WERI-Rb-1 (cell line): ENCODE measurements at regions not wholly inside any gene's neighbourhood (a gene's known extent, or its start where the extent isn't known, plus 50 kb on each side); places are given as distances from the start of the nearest gene placed in this dataset.
"Not testable (repeated sequence)": the region's sequence is repeated elsewhere in the genome, so short reads cannot be mapped to it uniquely, and the experiment has no call there.

ENCODE experiments used
- DNase-seq: peaks from one replicate; pipeline ENCODE4 v3.0.0-alpha.2; 2020
- H3K27ac ChIP-seq: fragments of 250-450 bp; sonication (Bioruptor Pico); 2 replicates; pipeline ENCODE4 v1.5.1; 2020; ENCODE audit warnings: mild to moderate bottlenecking, moderate library complexity
- H3K27me3 ChIP-seq: fragments of 250-450 bp; sonication (Bioruptor Pico); 2 replicates; pipeline ENCODE4 v1.5.1; 2021; ENCODE audit warnings: mild to moderate bottlenecking, low read depth, moderate library complexity; ENCODE audit not compliant: insufficient read depth, severe bottlenecking
- H3K36me3 ChIP-seq: fragments of 250-450 bp; sonication (Bioruptor Pico); 2 replicates; pipeline ENCODE4 v1.5.1; 2020; ENCODE audit warnings: mild to moderate bottlenecking, moderate library complexity
- H3K4me3 ChIP-seq: 2 replicates; pipeline ENCODE4 v1.5.1; 2011; ENCODE audit warnings: low read depth, mild to moderate bottlenecking, control low read depth, low read length
- H3K9me3 ChIP-seq: fragments of 250-450 bp; sonication (Bioruptor Pico); 2 replicates; pipeline ENCODE4 v1.5.1; 2021; ENCODE audit warnings: mild to moderate bottlenecking, moderate library complexity; ENCODE audit not compliant: severe bottlenecking
- TF ChIP-seq, protein P1 (sequence below): IDR thresholded peaks from 2 replicates; pipeline ENCODE4 v1.5.1; 2011; ENCODE audit warnings: low read depth, mild to moderate bottlenecking, control low read depth, inconsistent platforms, low read length

DNA sequence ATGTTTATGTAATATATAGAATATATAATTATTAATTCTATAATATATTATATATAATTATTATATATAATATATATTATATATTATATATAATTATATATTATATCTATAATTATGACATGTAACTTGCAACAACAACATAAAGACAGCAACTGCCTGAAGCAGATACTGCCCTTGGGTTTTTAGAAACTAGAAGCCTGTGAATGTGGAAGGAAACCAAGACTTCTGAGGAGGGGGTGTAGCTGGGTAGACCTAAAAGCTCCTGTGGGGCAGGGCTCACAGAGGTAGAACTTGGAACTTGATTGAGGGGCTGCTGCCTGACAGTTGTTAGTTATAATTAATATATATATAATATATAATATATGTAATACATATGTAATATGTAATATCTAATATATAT is 167.2 kb upstream of the SLIT2 start:
- H3K4me3 ChIP-seq = no peak overlapping the region
- H3K9me3 ChIP-seq = no peaks in the 10 kb centered on the region
- DNase-seq = no peak
- TF ChIP-seq, protein P1, sequence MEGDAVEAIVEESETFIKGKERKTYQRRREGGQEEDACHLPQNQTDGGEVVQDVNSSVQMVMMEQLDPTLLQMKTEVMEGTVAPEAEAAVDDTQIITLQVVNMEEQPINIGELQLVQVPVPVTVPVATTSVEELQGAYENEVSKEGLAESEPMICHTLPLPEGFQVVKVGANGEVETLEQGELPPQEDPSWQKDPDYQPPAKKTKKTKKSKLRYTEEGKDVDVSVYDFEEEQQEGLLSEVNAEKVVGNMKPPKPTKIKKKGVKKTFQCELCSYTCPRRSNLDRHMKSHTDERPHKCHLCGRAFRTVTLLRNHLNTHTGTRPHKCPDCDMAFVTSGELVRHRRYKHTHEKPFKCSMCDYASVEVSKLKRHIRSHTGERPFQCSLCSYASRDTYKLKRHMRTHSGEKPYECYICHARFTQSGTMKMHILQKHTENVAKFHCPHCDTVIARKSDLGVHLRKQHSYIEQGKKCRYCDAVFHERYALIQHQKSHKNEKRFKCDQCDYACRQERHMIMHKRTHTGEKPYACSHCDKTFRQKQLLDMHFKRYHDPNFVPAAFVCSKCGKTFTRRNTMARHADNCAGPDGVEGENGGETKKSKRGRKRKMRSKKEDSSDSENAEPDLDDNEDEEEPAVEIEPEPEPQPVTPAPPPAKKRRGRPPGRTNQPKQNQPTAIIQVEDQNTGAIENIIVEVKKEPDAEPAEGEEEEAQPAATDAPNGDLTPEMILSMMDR = no peak
- no peaks in the 10 kb centered on the region for H3K36me3 ChIP-seq
- H3K27ac ChIP-seq = no peak overlapping the region
- no peaks in the 10 kb centered on the region for H3K27me3 ChIP-seq

DNA sequence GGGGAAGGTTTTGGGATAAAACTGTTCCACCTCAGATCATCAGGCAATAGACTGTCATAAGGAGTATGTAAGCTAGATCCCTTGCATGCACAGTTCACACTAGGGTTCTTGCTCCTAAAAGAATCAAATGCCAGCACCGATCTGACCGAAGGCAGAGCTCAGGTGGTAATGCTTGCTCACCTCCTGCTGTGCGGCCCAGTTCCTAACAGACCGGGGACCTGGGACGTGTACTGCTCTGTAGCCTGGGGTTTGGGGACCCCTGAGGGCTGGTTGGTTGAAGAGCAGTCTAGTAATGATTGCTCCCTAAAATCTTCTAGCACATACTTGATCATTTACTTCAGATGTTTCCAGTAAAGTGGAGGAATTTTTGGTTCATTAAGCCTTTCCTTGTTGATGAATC is 173.1 kb upstream of the SLIT2 start:
- TF ChIP-seq, protein P1 = no peak
- H3K4me3 ChIP-seq = no peak overlapping the region
- no peaks in the 10 kb centered on the region for H3K36me3 ChIP-seq
- H3K27ac ChIP-seq = no peak overlapping the region
- DNase-seq = no peak
- H3K27me3 ChIP-seq = no peaks in the 10 kb centered on the region
- no peaks in the 10 kb centered on the region for H3K9me3 ChIP-seq

DNA sequence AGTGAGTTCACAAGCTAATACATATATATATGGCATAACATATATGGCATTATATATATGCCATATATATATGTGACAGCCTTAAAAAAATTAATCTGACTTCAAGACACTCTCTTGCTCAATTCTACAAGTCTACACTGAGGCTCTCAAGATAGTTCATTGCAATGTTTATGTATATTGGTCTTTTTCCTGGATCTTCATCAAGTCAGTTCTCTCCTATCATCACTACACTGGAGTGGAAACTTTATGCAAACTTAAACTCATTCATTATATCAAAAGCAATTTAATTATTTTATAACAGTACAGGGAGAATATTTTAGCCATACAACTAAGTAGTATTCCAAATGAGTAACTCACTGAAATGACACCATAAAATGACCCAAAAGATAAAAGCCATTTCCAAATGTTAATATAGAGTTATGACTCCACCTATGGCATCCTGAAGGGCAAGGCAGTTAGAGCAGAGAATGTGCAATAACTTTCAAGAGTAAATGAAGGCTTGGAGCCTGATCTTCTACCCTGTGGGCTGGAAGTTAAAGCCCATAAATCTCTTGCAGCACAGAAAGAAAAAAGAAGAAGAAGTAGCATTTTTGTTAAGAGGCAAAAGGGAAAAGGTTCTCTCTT is 176.3 kb upstream of the SLIT2 start:
- no peak overlapping the region for H3K4me3 ChIP-seq
- H3K36me3 ChIP-seq = no peaks in the 10 kb centered on the region
- TF ChIP-seq, protein P1 = no peak
- H3K27me3 ChIP-seq = no peaks in the 10 kb centered on the region
- H3K27ac ChIP-seq = no peak overlapping the region
- no peaks in the 10 kb centered on the region for H3K9me3 ChIP-seq
- DNase-seq = no peak

DNA sequence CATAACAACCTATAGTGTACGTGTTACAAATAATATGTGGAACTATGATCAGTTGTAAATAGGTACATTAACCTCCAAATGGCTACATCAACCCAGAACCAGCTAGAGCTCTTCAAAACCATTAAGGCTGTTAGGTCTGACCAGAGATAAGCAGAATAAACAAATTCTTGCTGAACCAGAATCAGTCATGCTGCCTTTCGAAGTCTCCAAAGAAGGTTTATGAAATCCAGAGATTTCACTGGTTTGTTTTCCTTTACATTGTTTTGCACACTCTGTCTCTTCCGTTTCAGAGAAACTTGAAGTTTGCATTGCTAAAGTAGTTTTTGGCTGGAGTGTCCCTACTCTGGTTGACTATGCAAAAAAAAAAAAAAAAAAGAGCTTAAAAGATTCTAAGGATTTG is 177.3 kb upstream of the SLIT2 start:
- Histone ChIP-seq H3K36me3 (no peaks in the 10 kb centered on the region), H3K4me3 (no peak overlapping the region), H3K27ac (no peak overlapping the region), H3K9me3 (no peaks in the 10 kb centered on the region), H3K27me3 (no peaks in the 10 kb centered on the region)
- TF ChIP-seq, protein P1 = no peak
- no peak for DNase-seq

DNA sequence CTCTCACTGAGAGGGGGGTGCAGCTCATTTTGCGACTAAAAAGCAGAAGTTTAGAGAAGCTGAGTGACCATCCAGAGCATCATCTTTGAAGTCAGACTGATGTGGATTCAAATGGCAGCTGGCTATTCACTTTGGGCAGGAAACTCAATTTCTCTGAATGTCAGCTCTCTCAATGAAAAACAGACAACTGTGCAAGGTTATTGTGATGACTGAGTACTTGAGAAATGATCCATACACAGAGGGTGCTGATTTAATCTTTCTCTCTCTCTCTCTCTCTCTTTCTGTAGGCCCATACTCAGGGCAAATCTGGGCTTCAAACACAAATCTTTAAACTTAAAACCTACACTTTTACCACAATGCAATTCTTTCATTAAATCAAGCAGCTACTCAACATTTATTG is 185.8 kb upstream of the SLIT2 start:
- TF ChIP-seq, protein P1 = no peak
- Histone ChIP-seq H3K4me3 (no peak overlapping the region), H3K27me3 (no peaks in the 10 kb centered on the region), H3K27ac (no peak overlapping the region), H3K9me3 (no peaks in the 10 kb centered on the region), H3K36me3 (no peaks in the 10 kb centered on the region)
- no peak for DNase-seq

DNA sequence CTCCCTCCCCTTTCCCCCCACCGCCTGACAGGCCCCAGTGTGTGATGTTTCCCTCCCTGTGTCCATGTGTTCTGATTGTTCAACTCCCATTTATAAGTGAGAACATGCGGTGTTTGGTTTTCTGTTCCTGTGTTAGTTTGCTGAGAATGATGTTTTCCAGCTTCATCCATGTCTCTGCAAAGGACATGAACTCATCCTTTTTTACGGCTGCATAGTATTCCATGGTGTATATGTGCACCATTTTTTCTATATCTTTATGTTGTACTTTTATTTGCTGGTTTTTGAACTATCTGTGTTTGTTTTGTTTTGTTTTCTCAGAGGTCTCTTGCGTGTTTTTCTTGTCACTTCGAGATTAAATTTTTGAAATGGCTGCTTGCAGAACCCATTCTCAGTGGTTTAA is 188.8 kb upstream of the SLIT2 start:
- not testable (repeated sequence) for H3K36me3 ChIP-seq, H3K9me3 ChIP-seq, H3K4me3 ChIP-seq, H3K27ac ChIP-seq, DNase-seq, H3K27me3 ChIP-seq
